ENCODE measurements at regions not wholly inside any gene's neighbourhood (a gene's known extent, or its start where the extent isn't known, plus 50 kb on each side); places are given as distances from the start of the nearest gene placed in this dataset.
A peak's percentile ranks its signal among the peaks of the same experiment; 100 is the strongest.

GRCh38 chr15:35298509-35298908 lies 213.4 kb upstream of the NANOGP8 start:
- no peak overlapping the region for H3K27ac ChIP-seq
- no peaks in the 10 kb centered on the region for H3K36me3 ChIP-seq
- ATAC-seq (ENCODE audit: low FRiP score in 2 of 2) (no peak), DNase-seq (peak in 1 of 2 donors; percentile 17)
- no peaks in the 10 kb centered on the region for H3K27me3 ChIP-seq
- 95 to 97% methylated on average over 16 of the region's 16 CpGs for WGBS, 2 donors
- no peaks in the 10 kb centered on the region for H3K9me3 ChIP-seq
- TF ChIP-seq CTCF (IDR thresholded peaks at IDR 0.05) (no peak), POLR2A (IDR thresholded peaks at IDR 0.05) (no peak), EP300 (IDR thresholded peaks at IDR 0.05) (no peak), POLR2AphosphoS5 (IDR thresholded peaks at IDR 0.05) (no peak)
- H3K4me3 ChIP-seq: no peak overlapping the region
- H3K4me1 ChIP-seq: no peaks in the 10 kb centered on the region

GRCh38 chr15:35293353-35294130 lies 208.4 kb upstream of the NANOGP8 start:
- Histone ChIP-seq H3K4me1 (no peaks in the 10 kb centered on the region), H3K36me3 (no peaks in the 10 kb centered on the region), H3K9me3 (no peaks in the 10 kb centered on the region), H3K27me3 (no peaks in the 10 kb centered on the region), H3K4me3 (no peak overlapping the region), H3K27ac (no peak overlapping the region)
- no peak for TF ChIP-seq EP300 (IDR thresholded peaks at IDR 0.05)
- TF ChIP-seq CTCF (IDR thresholded peaks at IDR 0.05): peak in 2 of 6 experiments; percentile 22
- no peak for TF ChIP-seq POLR2AphosphoS5 (IDR thresholded peaks at IDR 0.05)
- DNase-seq (no peak), ATAC-seq (ENCODE audit: low FRiP score in 2 of 2) (peak in 1 of 2 donors; percentile 39)
- WGBS, 2 donors: 71 to 77% methylated on average over 4 of the region's 4 CpGs

- ATAC-seq (ENCODE audit: low FRiP score in 2 of 2) (no peak), DNase-seq (no peak)
- 84 to 93% methylated on average over 5 of the region's 5 CpGs for WGBS, 2 donors
- TF ChIP-seq CTCF (IDR thresholded peaks at IDR 0.05): no peak
- no peak for TF ChIP-seq EP300 (IDR thresholded peaks at IDR 0.05)
- no peak for TF ChIP-seq POLR2AphosphoS5 (IDR thresholded peaks at IDR 0.05)
- TF ChIP-seq POLR2A (IDR thresholded peaks at IDR 0.05): no peak
- Histone ChIP-seq H3K36me3 (no peaks in the 10 kb centered on the region), H3K9me3 (no peaks in the 10 kb centered on the region), H3K4me1 (no peaks in the 10 kb centered on the region), H3K27me3 (no peaks in the 10 kb centered on the region), H3K4me3 (no peak overlapping the region), H3K27ac (no peak overlapping the region)
Observed at GRCh38 chr15:35290301-35290721, 205.2 kb upstream of the NANOGP8 start.

- ATAC-seq (ENCODE audit: low FRiP score in 2 of 2) (peak in 1 of 2 donors; percentile 71), DNase-seq (no peak)
- no peaks in the 10 kb centered on the region for H3K4me1 ChIP-seq
Observed at GRCh38 chr15:35289024-35289617, 204.0 kb upstream of the NANOGP8 start.

More at GRCh38 chr15:35289024-35289617, 204.0 kb upstream of the NANOGP8 start:
- TF ChIP-seq CTCF (IDR thresholded peaks at IDR 0.05) (peak; percentile 42 to 62 (median 56)), EP300 (IDR thresholded peaks at IDR 0.05) (no peak)
- 37 to 40% methylated on average over 3 of the region's 3 CpGs for whole genome bisulfite sequencing, 2 donors
- Histone ChIP-seq H3K27ac (no peak overlapping the region), H3K9me3 (no peaks in the 10 kb centered on the region), H3K4me3 (no peak overlapping the region), H3K27me3 (no peaks in the 10 kb centered on the region), H3K36me3 (no peaks in the 10 kb centered on the region)

Measured in upper lobe of left lung (tissue), 6 donors.